HG03378 (cell line): ENCODE measurements at regions not wholly inside any gene's neighbourhood (a gene's known extent, or its start where the extent isn't known, plus 50 kb on each side); places are given as distances from the start of the nearest gene placed in this dataset.
"Not testable (repeated sequence)": the region's sequence is repeated elsewhere in the genome, so short reads cannot be mapped to it uniquely, and the experiment has no call there.

ENCODE experiments used
- ATAC-seq: cut with Tn5 transposase; IDR thresholded peaks from one replicate; pipeline ENCODE4 v1.9.1; 2021; ENCODE audit warnings: mild to moderate bottlenecking, moderate library complexity; ENCODE audit not compliant: unreplicated experiment

DNA sequence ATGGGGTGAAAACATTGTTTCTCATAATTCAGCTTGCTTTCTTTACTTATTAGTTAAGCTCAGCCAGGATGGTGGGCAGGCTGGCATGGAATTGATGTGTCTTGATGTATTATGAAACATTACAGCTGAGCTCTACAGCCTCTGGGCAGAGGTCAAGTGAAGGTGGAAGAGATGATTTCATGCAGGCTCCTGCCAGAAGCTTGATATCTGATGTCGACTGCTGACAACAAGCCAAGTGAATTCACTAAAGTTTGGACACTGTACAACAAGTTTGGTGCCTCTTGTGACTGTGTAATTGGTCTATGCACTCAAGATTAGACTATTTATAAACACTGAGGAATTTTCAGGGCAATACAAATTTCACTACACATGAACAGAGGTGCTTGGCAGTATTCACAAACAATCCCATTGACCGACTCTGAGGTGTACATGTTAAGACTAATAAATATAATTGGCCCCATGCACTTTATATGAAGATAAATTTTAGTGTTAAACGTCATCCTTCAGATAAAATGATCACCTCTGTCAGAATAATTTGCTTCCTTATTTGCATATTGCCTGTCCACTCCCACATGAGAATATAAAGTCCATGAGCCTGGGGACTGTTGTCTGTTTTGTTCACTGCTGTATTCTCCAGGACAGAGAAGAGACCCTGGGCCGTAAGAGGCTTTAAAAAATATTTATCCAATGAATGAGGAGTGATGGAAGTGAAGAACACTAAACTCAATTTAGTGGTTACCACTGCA lies 612.2 kb downstream of the IQCM start:
- ATAC-seq = no peak

GRCh38 chr4:149202117-149202516 lies 613.5 kb downstream of the IQCM start:
- no peak for ATAC-seq

DNA sequence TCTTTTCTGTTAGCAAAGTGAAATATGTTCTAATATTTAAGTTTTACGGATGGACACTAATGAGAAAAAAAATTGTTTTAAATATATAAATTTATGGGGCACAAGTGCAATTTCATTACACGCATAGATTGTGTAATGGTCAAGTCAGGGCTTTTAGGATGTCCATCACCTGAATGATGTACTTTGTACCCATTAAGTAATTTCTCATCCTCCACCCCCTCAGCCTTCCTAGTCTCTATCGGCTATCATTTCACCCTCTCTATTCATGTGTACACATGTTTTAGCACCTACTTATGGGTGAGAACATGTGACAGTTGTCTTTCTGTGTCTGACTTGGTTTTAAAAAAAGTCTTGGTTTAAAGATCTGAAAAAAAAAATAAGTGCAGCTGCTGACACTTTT lies 616.0 kb downstream of the IQCM start:
- ATAC-seq = no peak

DNA sequence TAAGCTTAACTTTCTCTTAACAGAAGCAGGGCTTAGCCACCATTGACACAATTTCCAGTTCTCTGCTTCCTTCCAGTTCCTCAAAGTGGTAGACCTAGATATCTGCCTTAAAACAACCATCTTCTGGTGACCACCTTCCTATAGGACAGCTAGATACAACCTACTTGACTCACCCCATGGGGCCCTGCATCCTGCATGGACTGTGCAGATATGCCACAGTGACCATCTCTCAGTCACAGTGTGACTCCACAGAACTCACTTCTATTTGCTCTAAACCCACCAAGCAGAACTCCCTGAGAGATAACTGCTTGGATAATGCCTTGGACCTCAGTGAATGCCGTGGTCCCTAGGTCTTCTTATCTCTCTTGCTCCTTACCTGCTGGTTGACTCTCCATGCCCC lies 621.6 kb downstream of the IQCM start:
- ATAC-seq = no peak

- no peak for ATAC-seq
Measured at GRCh38 chr4:149187726-149188125, 627.9 kb downstream of the IQCM start.

DNA sequence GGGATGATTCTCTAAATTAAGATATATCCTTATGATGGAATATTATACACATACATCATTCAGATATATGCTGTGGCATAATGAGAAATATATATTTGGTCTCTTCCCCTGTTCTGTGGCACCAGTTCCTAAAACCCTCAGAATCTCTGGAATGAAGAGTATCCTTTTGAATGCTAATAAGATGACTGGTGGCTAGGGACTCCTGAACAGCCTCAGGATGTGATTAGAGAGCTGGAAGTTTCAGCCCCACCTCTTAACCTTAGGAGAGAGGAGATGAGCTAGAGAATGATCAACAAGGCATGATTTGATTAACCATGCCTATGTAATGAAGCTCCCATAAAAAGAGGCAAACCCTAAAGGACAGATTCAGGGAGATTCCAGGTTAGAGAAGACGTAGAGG lies 632.0 kb downstream of the IQCM start:
- no peak for ATAC-seq

GRCh38 chr4:149181459-149181858 lies 634.2 kb downstream of the IQCM start:
- not testable (repeated sequence) for ATAC-seq

DNA sequence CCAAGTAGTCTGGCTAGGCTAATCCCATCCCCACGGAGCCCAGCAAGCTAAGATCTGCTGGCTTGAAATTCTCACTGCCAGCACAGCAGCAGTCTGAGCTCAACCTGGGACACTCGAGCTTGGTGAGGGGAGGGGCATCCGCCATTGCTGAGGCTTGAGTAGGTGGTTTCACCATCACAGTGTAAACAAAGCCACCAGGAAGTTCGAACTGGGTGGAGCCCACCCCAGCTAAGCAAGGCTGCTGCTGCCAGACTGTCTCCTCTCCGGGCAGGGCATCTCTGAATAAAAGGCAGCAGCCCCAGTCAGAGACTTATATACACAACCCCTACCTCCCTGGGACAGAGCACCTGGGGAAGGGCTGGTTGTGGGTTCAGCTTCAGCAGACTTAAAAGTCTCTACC lies 639.6 kb downstream of the IQCM start:
- no peak for ATAC-seq

DNA sequence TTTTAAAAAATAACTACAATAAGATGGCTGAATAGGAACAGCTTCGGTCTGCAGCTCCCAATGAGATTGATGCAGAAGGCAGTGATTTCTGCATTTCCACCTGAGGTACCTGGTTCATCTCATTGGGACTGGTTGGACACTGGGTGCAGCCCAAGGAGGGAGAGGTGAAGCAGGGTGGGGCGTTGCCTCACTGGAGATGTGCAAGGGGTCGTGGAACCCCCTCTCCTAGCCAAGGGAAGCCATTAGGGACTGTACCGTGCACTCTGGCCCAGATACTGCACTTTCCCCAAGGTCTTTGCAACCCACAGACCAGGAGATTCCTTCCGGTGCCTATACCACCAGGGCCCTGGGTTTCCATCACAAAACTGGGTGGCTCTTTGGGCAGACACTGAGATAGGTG lies 640.1 kb downstream of the IQCM start:
- ATAC-seq = no peak

DNA sequence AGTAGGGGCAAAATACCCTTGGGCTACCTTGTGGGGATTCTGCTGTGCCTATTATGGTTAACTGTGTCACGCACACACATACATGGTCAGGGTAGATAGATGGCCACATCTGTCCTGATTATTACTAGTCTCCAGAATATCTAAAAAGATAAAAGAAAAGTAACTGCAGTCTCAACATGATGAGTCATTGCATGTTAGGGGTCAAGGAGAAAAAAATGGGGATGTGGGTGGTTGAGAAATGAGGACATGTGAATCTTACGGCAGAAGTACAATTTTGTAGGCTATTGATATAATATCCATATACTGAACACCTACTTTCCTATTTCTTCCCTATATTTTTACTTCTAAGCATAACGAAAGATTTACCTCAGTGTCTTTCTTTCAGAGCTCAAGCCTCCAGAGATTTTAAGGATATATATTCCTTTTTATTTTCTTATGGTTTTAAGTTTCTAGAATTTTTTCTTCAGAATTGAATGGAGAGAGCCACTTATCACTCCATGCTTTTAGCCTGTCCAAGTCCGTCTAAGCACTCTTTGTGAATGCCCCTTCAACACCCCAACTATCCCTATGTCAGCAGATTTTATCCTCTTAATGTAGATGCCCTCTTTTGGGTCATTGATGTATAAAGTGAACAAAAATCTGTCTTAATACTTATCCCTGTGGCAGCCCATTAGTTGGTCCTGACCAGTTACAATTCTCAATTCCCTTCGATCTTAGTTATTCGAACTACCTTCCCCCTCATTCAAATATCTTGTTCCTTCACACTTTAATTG lies 642.2 kb downstream of the IQCM start:
- no peak for ATAC-seq

DNA sequence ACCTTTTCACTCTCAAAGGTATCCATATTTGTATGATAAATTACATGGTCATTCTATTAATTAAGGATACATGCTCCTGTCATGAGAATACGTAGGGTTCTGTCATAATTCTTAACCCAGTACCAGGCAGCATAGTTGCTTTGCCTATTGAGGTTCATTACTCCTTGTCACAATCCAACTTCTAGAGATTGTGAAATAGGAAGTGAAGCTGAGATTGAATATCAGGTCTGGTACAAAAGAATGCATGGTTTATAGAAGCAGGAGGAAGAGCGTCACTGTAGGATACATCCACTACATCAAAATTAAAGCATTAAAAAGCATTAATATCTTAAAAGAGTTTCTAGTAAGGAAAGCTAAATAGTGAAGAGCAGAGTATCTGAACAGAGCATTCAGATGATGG lies 647.0 kb downstream of the IQCM start:
- ATAC-seq = no peak

DNA sequence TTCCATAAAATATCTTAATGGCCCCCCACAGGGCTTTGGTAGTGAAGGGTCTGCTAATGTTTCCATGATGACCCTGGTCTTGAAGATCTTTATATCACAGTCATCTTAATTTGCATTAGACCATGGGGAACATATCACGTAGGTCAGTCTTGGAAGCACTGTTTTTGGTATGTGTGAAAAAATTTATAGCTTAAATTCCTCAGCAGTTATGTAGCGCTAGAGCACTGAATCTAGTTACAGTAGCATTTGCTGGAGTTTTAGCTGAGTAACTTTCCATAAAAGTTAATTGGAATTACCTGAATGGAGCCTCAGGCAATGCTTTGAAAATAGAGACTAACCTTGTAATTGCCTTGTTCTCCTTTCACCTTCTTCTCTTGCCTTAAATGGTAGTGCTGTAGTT lies 648.8 kb downstream of the IQCM start:
- ATAC-seq = no peak

- ATAC-seq = no peak
Measured at GRCh38 chr4:149166365-149166764, 649.3 kb downstream of the IQCM start.

DNA sequence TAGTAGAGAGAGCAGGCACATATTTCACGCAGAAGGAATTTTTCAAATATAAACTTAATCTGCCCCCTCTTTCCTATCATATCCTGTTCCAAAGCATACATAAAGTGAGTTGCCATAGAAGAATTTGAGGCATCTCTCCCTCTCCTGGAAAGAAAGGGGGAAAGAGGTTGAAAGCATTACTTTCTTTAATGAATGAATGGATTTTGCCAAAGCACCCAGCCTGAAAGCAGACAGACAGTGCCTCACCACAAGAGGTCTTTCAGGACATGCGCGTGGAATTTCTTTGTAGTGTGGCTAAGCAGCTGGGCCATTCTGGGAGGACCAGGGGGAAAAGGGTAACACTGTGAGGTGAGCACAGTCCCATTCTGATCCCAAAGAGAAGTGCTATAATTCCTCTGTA lies 651.4 kb downstream of the IQCM start:
- no peak for ATAC-seq

DNA sequence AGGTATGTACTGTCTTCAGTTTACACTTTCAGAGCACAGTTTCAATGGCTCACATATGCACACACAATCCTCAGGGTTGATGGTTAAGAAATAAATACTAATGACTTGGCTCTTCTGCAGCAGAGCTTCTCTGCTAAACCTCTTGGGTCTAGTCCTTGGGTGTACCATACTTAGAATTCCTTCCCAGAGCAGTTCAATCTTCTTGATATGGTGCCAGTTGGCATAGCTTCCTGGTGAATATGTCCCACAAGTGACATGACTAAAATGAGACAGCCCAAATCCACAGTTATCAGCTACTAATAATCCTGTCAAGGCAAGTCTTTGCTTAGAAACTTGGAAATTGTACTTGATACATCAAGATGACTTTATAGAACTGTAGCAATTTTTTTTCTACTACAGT lies 654.4 kb downstream of the IQCM start:
- ATAC-seq = no peak

GRCh38 chr4:149160370-149160769 lies 655.3 kb downstream of the IQCM start:
- ATAC-seq = no peak

DNA sequence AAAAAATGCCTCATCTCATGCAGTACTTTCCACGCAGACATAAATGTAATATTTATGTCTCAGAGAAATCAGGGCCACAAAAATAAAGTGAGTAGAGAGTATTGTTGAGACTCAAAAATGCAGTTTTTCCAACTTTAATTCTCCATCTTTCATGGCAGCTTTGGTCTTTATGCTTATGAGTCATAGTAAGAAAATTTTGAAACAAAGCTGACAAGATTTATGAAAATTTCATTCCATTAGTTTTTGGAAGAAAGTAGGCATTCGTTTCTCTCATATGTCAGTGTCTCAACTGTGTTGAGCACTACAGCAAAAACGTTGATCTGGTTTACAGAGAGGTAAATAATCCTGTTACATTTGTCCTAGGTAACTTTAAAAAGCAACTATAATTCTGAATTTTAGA lies 656.8 kb downstream of the IQCM start:
- ATAC-seq = no peak

DNA sequence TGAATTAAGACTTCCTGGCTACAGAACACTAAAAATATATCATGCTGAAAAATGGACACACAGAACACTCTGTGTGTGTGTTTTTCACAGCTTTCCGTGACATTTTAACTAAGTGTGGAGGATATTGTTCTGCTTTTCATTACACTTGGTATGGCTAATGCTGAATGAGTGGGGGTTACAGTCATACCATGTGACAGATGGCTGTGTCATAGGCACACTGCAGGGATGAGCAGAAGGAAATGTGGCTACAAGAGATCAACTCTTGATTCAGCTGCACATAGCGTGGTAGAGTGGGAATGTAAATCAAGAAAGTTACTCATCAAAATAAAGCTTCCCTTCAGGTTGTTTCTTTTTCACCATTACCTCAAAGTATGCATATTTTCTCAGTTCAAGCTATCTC lies 669.8 kb downstream of the IQCM start:
- ATAC-seq = no peak

DNA sequence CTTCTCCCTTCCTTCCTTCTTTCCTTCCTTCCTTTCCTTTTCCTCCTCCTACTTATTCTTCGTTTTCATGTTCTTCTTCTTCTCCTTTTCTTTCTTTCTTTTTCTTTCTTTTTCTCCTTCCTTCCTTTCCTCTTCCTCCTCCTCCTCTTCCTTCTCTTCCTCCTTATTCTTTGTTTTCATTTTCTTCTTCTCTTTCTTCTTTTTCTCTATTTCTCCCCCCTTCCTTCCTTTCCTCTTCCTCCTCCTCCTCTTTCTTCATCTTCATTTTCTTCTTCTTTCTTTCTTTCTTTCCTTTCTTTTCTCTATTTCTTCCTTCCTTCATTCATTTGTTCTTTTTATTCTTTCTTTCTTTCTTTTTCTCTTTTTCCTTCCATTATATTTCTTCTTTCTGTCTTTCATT lies 671.6 kb downstream of the IQCM start:
- no peak for ATAC-seq

GRCh38 chr4:149141391-149141790 lies 674.3 kb downstream of the IQCM start:
- no peak for ATAC-seq

DNA sequence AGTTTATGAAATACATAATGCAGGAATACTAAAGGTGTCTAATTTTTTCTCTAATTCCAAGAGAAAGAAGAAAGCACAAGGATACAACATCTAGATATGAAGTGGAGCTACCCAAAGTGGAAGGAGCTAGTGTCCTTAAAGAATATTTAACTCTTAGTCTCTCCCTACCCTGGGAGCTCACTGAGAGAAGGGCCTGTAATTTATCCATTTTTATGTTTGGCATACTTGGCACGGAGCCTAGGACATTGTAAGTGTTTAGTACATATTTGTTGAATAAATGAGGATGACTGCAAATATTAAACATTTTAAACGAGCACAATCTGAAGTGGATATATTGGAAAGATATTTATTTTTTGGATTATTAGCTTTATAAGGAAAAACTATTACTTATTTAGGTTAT lies 674.8 kb downstream of the IQCM start:
- no peak for ATAC-seq

DNA sequence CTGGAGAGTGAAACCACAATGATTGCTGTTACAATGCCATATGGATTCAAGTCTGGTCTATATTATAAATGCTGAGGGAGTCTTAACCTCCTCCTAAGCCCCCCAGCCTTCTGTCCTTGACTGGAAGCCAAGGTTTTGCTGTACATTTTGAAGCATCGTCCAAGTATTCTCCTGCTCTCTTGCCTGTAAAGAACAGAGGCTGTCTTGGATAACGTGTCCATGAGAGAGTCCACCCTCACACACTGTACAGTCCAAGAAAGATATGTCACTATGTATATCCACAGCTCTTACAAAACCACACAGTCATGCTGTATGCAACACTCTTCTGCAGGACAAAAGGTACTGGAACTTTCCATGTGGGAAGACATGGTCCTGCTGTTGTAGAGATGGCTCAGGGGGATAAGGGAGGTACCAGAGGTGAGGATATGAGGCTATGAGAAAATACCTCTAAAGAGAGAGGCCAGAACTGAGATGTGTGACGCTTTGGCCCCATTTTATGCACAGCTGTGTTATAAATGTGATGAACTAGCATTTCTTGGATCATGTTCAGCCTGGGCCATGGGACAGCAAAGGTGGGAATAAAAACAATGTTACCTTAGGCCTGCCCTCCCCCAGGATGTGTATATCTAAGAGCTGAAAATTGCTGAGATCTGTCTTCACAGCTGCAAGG lies 678.6 kb downstream of the IQCM start:
- ATAC-seq = no peak
